ENCODE measurements at regions not wholly inside any gene's neighbourhood (a gene's known extent, or its start where the extent isn't known, plus 50 kb on each side); places are given as distances from the start of the nearest gene placed in this dataset.

DNA sequence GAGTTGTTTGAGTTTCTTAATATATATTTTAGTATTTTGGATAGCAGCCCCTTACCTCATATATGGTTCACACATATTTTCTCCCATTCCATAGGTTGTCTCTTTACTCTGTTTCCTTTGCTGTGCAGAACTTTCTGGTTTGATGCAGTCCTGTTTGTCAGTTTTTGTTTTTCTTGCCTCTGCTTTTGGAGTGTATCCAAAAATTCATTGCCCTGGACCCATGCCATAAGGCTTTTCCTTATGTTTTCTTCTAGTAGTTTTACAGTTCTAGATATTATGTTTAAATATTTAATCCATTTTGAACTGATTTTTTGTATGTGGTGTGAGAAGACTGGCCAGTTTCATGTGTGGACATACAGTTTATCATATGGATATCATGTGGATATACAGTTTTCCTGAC lies 58.5 kb upstream of the NUDT6 start:
- Histone ChIP-seq H3K27me3 (replicated peaks; ENCODE audit: insufficient read depth) (no peaks in the 10 kb centered on the region), H3K4me3 (no peak overlapping the region), H3K36me3 (no peaks in the 10 kb centered on the region), H3K27ac (no peak overlapping the region), H3K4me1 (replicated peaks) (no peaks in the 10 kb centered on the region), H3K9me3 (no peaks in the 10 kb centered on the region)
- no peak for DNase-seq (ENCODE audit: low spot score)
- intact Hi-C loops (cut with DNase I) = no loop called here
- TF ChIP-seq, protein P1, sequence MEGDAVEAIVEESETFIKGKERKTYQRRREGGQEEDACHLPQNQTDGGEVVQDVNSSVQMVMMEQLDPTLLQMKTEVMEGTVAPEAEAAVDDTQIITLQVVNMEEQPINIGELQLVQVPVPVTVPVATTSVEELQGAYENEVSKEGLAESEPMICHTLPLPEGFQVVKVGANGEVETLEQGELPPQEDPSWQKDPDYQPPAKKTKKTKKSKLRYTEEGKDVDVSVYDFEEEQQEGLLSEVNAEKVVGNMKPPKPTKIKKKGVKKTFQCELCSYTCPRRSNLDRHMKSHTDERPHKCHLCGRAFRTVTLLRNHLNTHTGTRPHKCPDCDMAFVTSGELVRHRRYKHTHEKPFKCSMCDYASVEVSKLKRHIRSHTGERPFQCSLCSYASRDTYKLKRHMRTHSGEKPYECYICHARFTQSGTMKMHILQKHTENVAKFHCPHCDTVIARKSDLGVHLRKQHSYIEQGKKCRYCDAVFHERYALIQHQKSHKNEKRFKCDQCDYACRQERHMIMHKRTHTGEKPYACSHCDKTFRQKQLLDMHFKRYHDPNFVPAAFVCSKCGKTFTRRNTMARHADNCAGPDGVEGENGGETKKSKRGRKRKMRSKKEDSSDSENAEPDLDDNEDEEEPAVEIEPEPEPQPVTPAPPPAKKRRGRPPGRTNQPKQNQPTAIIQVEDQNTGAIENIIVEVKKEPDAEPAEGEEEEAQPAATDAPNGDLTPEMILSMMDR (IDR thresholded peaks at IDR 0.05) = no peak
- TF ChIP-seq POLR2A (IDR thresholded peaks at IDR 0.05) = no peak
- no peak for TF ChIP-seq POLR2AphosphoS5 (IDR thresholded peaks at IDR 0.05)

DNA sequence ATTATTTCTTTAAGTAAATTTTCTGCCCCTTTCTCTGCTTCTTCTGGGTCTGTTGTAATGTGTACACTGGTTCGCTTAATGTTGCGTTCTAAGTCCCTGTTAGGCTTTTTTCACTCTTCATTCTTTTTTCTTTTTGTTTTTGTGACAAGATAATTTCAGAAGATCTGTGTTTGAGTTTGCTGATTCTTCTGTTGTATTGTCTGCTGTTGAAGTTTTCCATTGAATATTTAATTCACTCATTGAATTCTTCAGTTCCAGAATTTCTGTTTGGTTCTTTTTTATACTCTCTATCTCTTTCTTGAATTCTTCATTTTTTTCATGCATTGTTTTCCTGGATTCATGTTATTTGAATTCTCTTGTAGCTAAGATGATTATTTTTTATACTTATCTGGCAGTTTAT lies 66.3 kb upstream of the NUDT6 start:
- Histone ChIP-seq H3K36me3 (no peaks in the 10 kb centered on the region), H3K4me1 (replicated peaks) (no peaks in the 10 kb centered on the region), H3K4me3 (no peak overlapping the region), H3K9me3 (no peaks in the 10 kb centered on the region), H3K27ac (no peak overlapping the region), H3K27me3 (replicated peaks; ENCODE audit: insufficient read depth) (no peaks in the 10 kb centered on the region)
- TF ChIP-seq POLR2A (IDR thresholded peaks at IDR 0.05) = no peak
- TF ChIP-seq POLR2AphosphoS5 (IDR thresholded peaks at IDR 0.05) = no peak
- TF ChIP-seq, protein P1 (IDR thresholded peaks at IDR 0.05) = no peak
- intact Hi-C loops (cut with DNase I) = no loop called here
- 98% methylated on average over 2 of the region's 2 CpGs for WGBS
- DNase-seq (ENCODE audit: low spot score) = no peak

DNA sequence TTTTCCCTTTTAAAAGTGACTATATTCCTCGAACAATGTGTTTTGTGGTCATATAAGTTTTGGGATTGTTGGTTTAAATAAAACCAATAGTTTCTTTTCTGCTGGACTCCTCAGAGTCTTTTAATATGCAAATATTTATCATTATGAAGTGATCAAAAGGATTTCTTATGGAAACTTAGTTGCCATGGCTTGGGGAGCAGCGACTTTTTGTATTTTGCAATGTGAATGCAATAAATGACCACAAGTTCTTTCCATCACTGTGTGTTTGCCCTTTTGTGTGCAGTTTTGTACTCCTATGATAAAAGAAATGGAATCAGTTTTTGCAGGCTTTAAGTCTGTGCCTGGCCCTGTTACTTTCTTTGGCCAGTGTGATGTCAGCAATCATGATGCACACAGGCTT lies 68.5 kb upstream of the NUDT6 start:
- no peaks in the 10 kb centered on the region for H3K36me3 ChIP-seq
- intact Hi-C loops (cut with DNase I) = no loop called here
- H3K4me1 ChIP-seq (replicated peaks) = no peaks in the 10 kb centered on the region
- no peak overlapping the region for H3K4me3 ChIP-seq
- no peaks in the 10 kb centered on the region for H3K9me3 ChIP-seq
- WGBS = 97% methylated on average over 2 of the region's 2 CpGs
- H3K27ac ChIP-seq = no peak overlapping the region
- H3K27me3 ChIP-seq (replicated peaks; ENCODE audit: insufficient read depth) = no peaks in the 10 kb centered on the region
- DNase-seq (ENCODE audit: low spot score) = no peak
- TF ChIP-seq, protein P1 (IDR thresholded peaks at IDR 0.05) = no peak
- TF ChIP-seq POLR2A (IDR thresholded peaks at IDR 0.05) (no peak), POLR2AphosphoS5 (IDR thresholded peaks at IDR 0.05) (no peak)

DNA sequence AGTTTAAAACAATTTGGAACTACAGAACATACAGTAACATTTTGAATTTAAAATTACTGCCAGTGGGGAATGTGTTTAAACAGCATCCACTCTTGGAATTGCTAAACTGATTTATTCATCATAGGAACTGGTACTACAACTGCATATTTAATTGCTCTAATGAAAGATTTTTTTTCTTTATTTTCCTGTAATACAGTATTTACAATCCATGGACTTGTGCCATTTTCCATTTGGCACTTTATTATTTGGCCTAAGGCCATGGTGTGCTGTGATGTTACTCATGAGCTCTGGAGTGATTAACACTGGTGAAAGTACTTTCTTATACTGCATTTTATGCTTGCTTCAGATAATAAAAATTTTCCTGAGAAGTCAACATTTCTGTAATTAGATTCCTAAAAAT lies 69.7 kb upstream of the NUDT6 start:
- Histone ChIP-seq H3K27ac (no peak overlapping the region), H3K4me3 (no peak overlapping the region), H3K4me1 (replicated peaks) (no peaks in the 10 kb centered on the region), H3K9me3 (no peaks in the 10 kb centered on the region), H3K27me3 (replicated peaks; ENCODE audit: insufficient read depth) (no peaks in the 10 kb centered on the region), H3K36me3 (no peaks in the 10 kb centered on the region)
- no peak for DNase-seq (ENCODE audit: low spot score)
- TF ChIP-seq POLR2A (IDR thresholded peaks at IDR 0.05) = no peak
- intact Hi-C loops (cut with DNase I) = no loop called here

DNA sequence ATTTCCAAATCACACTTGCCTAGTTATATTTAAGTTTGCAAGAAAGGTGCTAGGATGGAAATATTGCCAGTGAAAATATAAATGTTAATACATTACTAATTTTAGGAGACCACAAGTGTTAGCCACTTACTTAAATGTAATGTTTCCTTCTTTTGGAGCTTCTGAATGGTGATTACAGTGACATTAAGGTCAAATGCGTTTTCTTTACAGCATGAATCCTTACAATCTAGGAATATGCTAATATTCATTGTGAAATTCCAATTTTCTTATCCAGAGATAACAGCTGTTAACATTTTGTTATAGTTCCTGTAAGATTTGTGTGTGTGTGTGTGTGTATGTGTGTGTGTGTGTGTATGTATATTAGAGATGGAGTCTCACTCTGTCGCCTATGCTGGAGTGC lies 70.2 kb upstream of the NUDT6 start:
- no peaks in the 10 kb centered on the region for H3K4me1 ChIP-seq (replicated peaks)
- no peaks in the 10 kb centered on the region for H3K36me3 ChIP-seq
- TF ChIP-seq, protein P1 (IDR thresholded peaks at IDR 0.05) = no peak
- TF ChIP-seq POLR2A (IDR thresholded peaks at IDR 0.05) = no peak
- TF ChIP-seq POLR2AphosphoS5 (IDR thresholded peaks at IDR 0.05) = no peak
- intact Hi-C loops (cut with DNase I) = no loop called here
- no peak overlapping the region for H3K27ac ChIP-seq
- no peaks in the 10 kb centered on the region for H3K9me3 ChIP-seq
- DNase-seq (ENCODE audit: low spot score) = no peak
- 95% methylated on average over 2 of the region's 2 CpGs for WGBS
- H3K27me3 ChIP-seq (replicated peaks; ENCODE audit: insufficient read depth) = no peaks in the 10 kb centered on the region
- H3K4me3 ChIP-seq = no peak overlapping the region
